ENCODE measurements at regions not wholly inside any gene's neighbourhood (a gene's known extent, or its start where the extent isn't known, plus 50 kb on each side); places are given as distances from the start of the nearest gene placed in this dataset.
"Not testable (repeated sequence)": the region's sequence is repeated elsewhere in the genome, so short reads cannot be mapped to it uniquely, and the experiment has no call there.

GRCh38 chr12:9440428-9440827 is 167.3 kb downstream of the KLRB1 start:
- ATAC-seq; H3K36me3 ChIP-seq; H3K4me3 ChIP-seq; DNase-seq; H3K27me3 ChIP-seq; H3K4me1 ChIP-seq; H3K27ac ChIP-seq; intact Hi-C loops (cut with DNase I); H3K9me3 ChIP-seq: not testable (repeated sequence)
- WGBS (ENCODE audit: insufficient coverage, low coverage, low lambda C conversion rate, missing lambda C conversion rate): 86% methylated on average over 3 of the region's 5 CpGs

DNA sequence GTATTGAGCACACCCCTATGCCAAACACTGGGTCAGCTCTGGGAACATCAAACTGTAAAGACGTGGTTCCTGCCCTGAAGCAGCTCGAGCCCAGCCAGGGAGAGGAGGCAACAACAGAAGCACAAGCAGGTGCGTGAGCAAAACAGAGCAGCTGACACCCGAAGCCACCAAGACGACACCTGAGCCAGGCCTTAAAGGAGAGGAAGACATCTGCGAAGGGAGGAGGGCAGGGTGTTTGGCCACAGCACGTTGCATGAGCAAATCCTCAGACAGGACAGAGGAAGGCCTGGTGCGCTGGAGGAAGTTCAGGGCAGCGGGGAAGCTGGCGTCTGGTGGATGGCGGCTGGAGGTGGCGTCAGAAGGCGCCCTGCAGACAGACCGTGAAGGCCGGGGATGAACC is 172.0 kb downstream of the KLRB1 start:
- H3K4me1 ChIP-seq; H3K27ac ChIP-seq; DNase-seq; H3K4me3 ChIP-seq; H3K36me3 ChIP-seq; intact Hi-C loops (cut with DNase I); H3K9me3 ChIP-seq; H3K27me3 ChIP-seq: not testable (repeated sequence)
- ATAC-seq: peak in 1 of 4 donors; percentile 15
- 88% methylated on average over 3 of the region's 15 CpGs for WGBS (ENCODE audit: insufficient coverage, low coverage, low lambda C conversion rate, missing lambda C conversion rate)

GRCh38 chr12:9430385-9430784 is 177.3 kb downstream of the KLRB1 start:
- no CpG with 5 or more reads among the region's 19 CpGs for whole genome bisulfite sequencing (ENCODE audit: insufficient coverage, low coverage, low lambda C conversion rate, missing lambda C conversion rate)
- H3K27me3 ChIP-seq; H3K27ac ChIP-seq; H3K4me3 ChIP-seq; H3K9me3 ChIP-seq; ATAC-seq; DNase-seq; H3K36me3 ChIP-seq; intact Hi-C loops (cut with DNase I); H3K4me1 ChIP-seq: not testable (repeated sequence)

GRCh38 chr12:9428856-9429255 is 178.9 kb downstream of the KLRB1 start:
- H3K27me3 ChIP-seq; H3K4me1 ChIP-seq; H3K27ac ChIP-seq; DNase-seq; H3K9me3 ChIP-seq; H3K4me3 ChIP-seq; intact Hi-C loops (cut with DNase I); H3K36me3 ChIP-seq; ATAC-seq: not testable (repeated sequence)
- WGBS (ENCODE audit: insufficient coverage, low coverage, low lambda C conversion rate, missing lambda C conversion rate): no CpG with 5 or more reads among the region's 13 CpGs

- ATAC-seq; DNase-seq; H3K27ac ChIP-seq; H3K36me3 ChIP-seq; H3K4me1 ChIP-seq; intact Hi-C loops (cut with DNase I); H3K9me3 ChIP-seq; H3K4me3 ChIP-seq; H3K27me3 ChIP-seq: not testable (repeated sequence)
- no CpG with 5 or more reads among the region's 13 CpGs for WGBS (ENCODE audit: insufficient coverage, low coverage, low lambda C conversion rate, missing lambda C conversion rate)
These were observed 182.3 kb downstream of the KLRB1 start for GRCh38 chr12:9425429-9425828.

GRCh38 chr12:9424175-9424740 is 183.5 kb downstream of the KLRB1 start:
- no CpG with 5 or more reads among the region's 9 CpGs for WGBS (ENCODE audit: insufficient coverage, low coverage, low lambda C conversion rate, missing lambda C conversion rate)
- DNase-seq; H3K4me1 ChIP-seq; ATAC-seq; intact Hi-C loops (cut with DNase I); H3K36me3 ChIP-seq; H3K9me3 ChIP-seq; H3K4me3 ChIP-seq; H3K27ac ChIP-seq; H3K27me3 ChIP-seq: not testable (repeated sequence)

DNA sequence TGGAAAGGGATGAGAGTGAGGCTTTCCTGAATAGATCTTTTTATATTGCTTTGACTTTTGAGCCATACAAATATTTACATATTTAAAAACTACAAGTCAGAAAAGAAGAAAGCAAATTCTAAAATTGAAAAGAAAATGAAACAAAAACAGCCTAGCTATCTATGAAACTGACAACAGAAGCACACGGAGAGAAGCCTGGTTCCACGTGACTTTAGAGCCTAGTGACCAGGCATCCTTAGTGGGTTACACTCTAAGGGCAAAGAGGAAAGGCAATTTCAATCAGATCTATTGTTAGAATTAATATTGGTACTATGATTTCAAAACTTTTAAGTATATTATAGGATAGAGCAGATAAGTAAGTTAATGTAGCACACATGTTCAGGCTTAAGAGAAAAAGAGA is 185.0 kb downstream of the KLRB1 start:
- H3K4me3 ChIP-seq; H3K4me1 ChIP-seq; DNase-seq; intact Hi-C loops (cut with DNase I); H3K27ac ChIP-seq; H3K27me3 ChIP-seq; H3K9me3 ChIP-seq; ATAC-seq; H3K36me3 ChIP-seq: not testable (repeated sequence)
- WGBS (ENCODE audit: insufficient coverage, low coverage, low lambda C conversion rate, missing lambda C conversion rate): 60% methylated on average over 1 of the region's 2 CpGs

DNA sequence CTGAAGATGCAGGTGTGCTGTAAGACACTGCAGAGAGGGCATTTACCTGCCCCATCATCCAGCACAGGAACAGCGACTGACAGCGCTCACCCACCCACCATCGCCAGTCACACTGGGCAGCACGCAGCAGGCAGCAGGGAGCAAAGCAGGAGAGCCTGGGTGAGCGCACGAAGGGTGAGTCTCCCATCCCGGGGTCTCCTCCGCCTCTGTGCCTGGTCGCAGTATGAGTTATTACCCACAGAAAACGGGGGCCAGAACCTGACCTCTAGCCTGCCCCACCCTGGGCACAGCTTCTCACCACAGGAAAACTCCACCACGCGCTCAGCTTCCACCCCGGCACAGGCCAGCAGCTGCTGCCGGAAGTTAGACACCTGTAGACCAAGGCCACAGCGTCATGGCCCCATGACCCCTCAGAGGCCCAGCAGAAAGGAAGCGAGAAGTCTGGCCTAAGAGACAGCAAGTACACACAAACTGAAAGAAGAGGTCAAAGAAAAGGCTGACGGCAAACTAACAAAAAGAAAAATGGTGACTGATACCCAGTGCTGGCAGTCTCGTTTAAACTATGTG is 186.1 kb downstream of the KLRB1 start:
- ATAC-seq; H3K27ac ChIP-seq; H3K27me3 ChIP-seq; H3K4me1 ChIP-seq; H3K4me3 ChIP-seq; intact Hi-C loops (cut with DNase I); H3K36me3 ChIP-seq; H3K9me3 ChIP-seq; DNase-seq: not testable (repeated sequence)
- WGBS (ENCODE audit: insufficient coverage, low coverage, low lambda C conversion rate, missing lambda C conversion rate): no CpG with 5 or more reads among the region's 18 CpGs

- intact Hi-C loops (cut with DNase I); DNase-seq; H3K36me3 ChIP-seq; H3K9me3 ChIP-seq; H3K4me3 ChIP-seq; H3K4me1 ChIP-seq; ATAC-seq; H3K27ac ChIP-seq; H3K27me3 ChIP-seq: not testable (repeated sequence)
- 87% methylated on average over 3 of the region's 21 CpGs for WGBS (ENCODE audit: insufficient coverage, low coverage, low lambda C conversion rate, missing lambda C conversion rate)
These were observed 186.7 kb downstream of the KLRB1 start for GRCh38 chr12:9420817-9421519.

DNA sequence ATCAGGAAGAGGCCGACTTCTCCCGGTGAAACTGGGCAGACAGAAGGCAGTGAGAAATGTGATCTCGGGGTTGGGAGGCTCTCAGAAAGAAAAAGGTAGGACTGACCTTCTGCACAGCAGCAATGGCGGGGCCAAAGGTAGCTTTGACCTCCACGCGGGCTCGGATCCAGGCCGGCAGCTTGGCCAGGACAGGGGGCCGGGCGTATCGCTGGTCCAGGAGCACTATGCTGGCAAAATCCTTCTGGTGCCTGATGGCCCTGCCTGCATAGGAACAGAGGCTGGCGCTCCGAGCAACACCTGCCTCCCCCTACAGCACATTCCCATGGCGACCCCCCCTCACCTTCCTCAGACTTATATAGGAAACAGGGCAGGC is 189.1 kb downstream of the KLRB1 start:
- WGBS (ENCODE audit: insufficient coverage, low coverage, low lambda C conversion rate, missing lambda C conversion rate): no CpG with 5 or more reads among the region's 14 CpGs
- DNase-seq: peak in 2 of 3 donors; percentile 60 to 61

GRCh38 chr12:9417947-9418668 is 189.6 kb downstream of the KLRB1 start:
- intact Hi-C loops (cut with DNase I); H3K27me3 ChIP-seq; H3K4me1 ChIP-seq; H3K27ac ChIP-seq; H3K36me3 ChIP-seq; H3K4me3 ChIP-seq; H3K9me3 ChIP-seq: not testable (repeated sequence)
- WGBS (ENCODE audit: insufficient coverage, low coverage, low lambda C conversion rate, missing lambda C conversion rate): 22% methylated on average over 3 of the region's 16 CpGs
- ATAC-seq (peak; percentile 97 to 99 (median 99)), DNase-seq (peak; percentile 64 to 73 (median 72))

More for the DNA sequence above, 189.1 kb downstream of the KLRB1 start:
- H3K4me3 ChIP-seq; H3K27ac ChIP-seq; H3K4me1 ChIP-seq; H3K27me3 ChIP-seq; H3K36me3 ChIP-seq; H3K9me3 ChIP-seq; intact Hi-C loops (cut with DNase I): not testable (repeated sequence)
- ATAC-seq: peak; percentile 56 to 77 (median 68)
